Endothelial cell (in vitro differentiated cells): ENCODE measurements at regions not wholly inside any gene's neighbourhood (a gene's known extent, or its start where the extent isn't known, plus 50 kb on each side); places are given as distances from the start of the nearest gene placed in this dataset.
A peak's percentile ranks its signal among the peaks of the same experiment; 100 is the strongest.
"Not testable (repeated sequence)": the region's sequence is repeated elsewhere in the genome, so short reads cannot be mapped to it uniquely, and the experiment has no call there.

Experiments
- DNase-seq: peaks from one replicate; pipeline ENCODE4 v3.0.0; 2021; ENCODE audit warnings: low spot score
- H3K27ac Mint-ChIP-seq: one replicate; pipeline ENCODE4 v1.8.0; 2021; ENCODE audit warnings: mixed read lengths, inconsistent platforms; ENCODE audit not compliant: unreplicated experiment
- H3K27me3 Mint-ChIP-seq: one replicate; pipeline ENCODE4 v1.8.0; 2021; ENCODE audit warnings: mild to moderate bottlenecking, moderate library complexity, mixed read lengths, inconsistent platforms; ENCODE audit not compliant: unreplicated experiment
- H3K36me3 Mint-ChIP-seq: one replicate; pipeline ENCODE4 v1.8.0; 2021; ENCODE audit warnings: mild to moderate bottlenecking, low read depth, mixed read lengths, inconsistent platforms; ENCODE audit not compliant: unreplicated experiment
- H3K4me1 Mint-ChIP-seq: one replicate; pipeline ENCODE4 v1.8.0; 2021; ENCODE audit warnings: mild to moderate bottlenecking, mixed read lengths, inconsistent platforms; ENCODE audit not compliant: unreplicated experiment
- H3K4me3 Mint-ChIP-seq: one replicate; pipeline ENCODE4 v1.8.0; 2021; ENCODE audit warnings: mild to moderate bottlenecking, mixed read lengths, inconsistent platforms; ENCODE audit not compliant: unreplicated experiment
- H3K9me3 Mint-ChIP-seq: one replicate; pipeline ENCODE4 v1.8.0; 2021; ENCODE audit warnings: mixed read lengths, inconsistent platforms; ENCODE audit not compliant: unreplicated experiment
- CTCF ChIP-seq: fragments of 200-600 bp; sonication (generic); IDR thresholded peaks from one replicate; pipeline ENCODE4 v1.5.0; 2021; ENCODE audit warnings: antibody characterized with exemption; ENCODE audit not compliant: unreplicated experiment

- no peak for DNase-seq
- Mint-ChIP-seq H3K9me3 (no peaks in the 10 kb centered on the region), H3K36me3 (peaks cover 6% of the 10 kb centered on the region), H3K4me1 (peaks cover 12% of the 10 kb centered on the region), H3K27ac (no peak overlapping the region), H3K4me3 (no peak overlapping the region), H3K27me3 (no peaks in the 10 kb centered on the region)
- peak; percentile 86 for TF ChIP-seq CTCF
Measured at GRCh38 chr18:22703883-22704585, 229.1 kb upstream of the RBBP8 start.

- Mint-ChIP-seq H3K9me3 (no peaks in the 10 kb centered on the region), H3K36me3 (peaks cover 6% of the 10 kb centered on the region), H3K27ac (no peak overlapping the region), H3K27me3 (no peaks in the 10 kb centered on the region), H3K4me1 (peaks cover 12% of the 10 kb centered on the region), H3K4me3 (no peak overlapping the region)
- DNase-seq, result no peak
- TF ChIP-seq CTCF, result no peak
Measured at GRCh38 chr18:22704586-22704918, 228.6 kb upstream of the RBBP8 start.

- Mint-ChIP-seq H3K27ac (no peak overlapping the region), H3K9me3 (no peaks in the 10 kb centered on the region), H3K4me1 (peaks cover 12% of the 10 kb centered on the region), H3K4me3 (no peak overlapping the region), H3K36me3 (no peaks in the 10 kb centered on the region), H3K27me3 (no peaks in the 10 kb centered on the region)
- no peak for DNase-seq
- TF ChIP-seq CTCF, result no peak
Measured at GRCh38 chr18:22705328-22705727, 227.8 kb upstream of the RBBP8 start.

GRCh38 chr18:22706025-22706424, 227.1 kb upstream of the RBBP8 start:
- not testable (repeated sequence) for H3K4me3 Mint-ChIP-seq, H3K36me3 Mint-ChIP-seq, H3K9me3 Mint-ChIP-seq, H3K27ac Mint-ChIP-seq, H3K27me3 Mint-ChIP-seq, DNase-seq
- peaks cover 12% of the 10 kb centered on the region for H3K4me1 Mint-ChIP-seq

- Mint-ChIP-seq H3K4me1 (peaks cover 12% of the 10 kb centered on the region), H3K9me3 (no peaks in the 10 kb centered on the region), H3K27me3 (no peaks in the 10 kb centered on the region), H3K36me3 (no peaks in the 10 kb centered on the region), H3K4me3 (no peak overlapping the region), H3K27ac (no peak overlapping the region)
- no peak for DNase-seq
- TF ChIP-seq CTCF, result no peak
Measured at GRCh38 chr18:22709288-22710060, 223.7 kb upstream of the RBBP8 start.
